GM12874 (cell line): ENCODE measurements at regions not wholly inside any gene's neighbourhood (a gene's known extent, or its start where the extent isn't known, plus 50 kb on each side); places are given as distances from the start of the nearest gene placed in this dataset.

Experiments used
- CTCF ChIP-seq: IDR thresholded peaks from 2 replicates; pipeline ENCODE4 v1.5.1; 2011; ENCODE audit warnings: low read depth, mild to moderate bottlenecking, control low read depth, low read length, moderate library complexity; ENCODE audit not compliant: insufficient read depth

GRCh38 chr2:144654523-144654922, 134.6 kb upstream of the ZEB2 start:
- TF ChIP-seq CTCF: no peak

GRCh38 chr2:144650907-144651306, 131.0 kb upstream of the ZEB2 start:
- TF ChIP-seq CTCF: no peak

GRCh38 chr2:144648837-144649465, 129.0 kb upstream of the ZEB2 start:
- no peak for TF ChIP-seq CTCF

- no peak for TF ChIP-seq CTCF
Observed at GRCh38 chr2:144645083-144645778, 125.3 kb upstream of the ZEB2 start.

- no peak for TF ChIP-seq CTCF
Observed at GRCh38 chr2:144644549-144644948, 124.6 kb upstream of the ZEB2 start.

GRCh38 chr2:144643537-144644336, 123.8 kb upstream of the ZEB2 start:
- no peak for TF ChIP-seq CTCF

GRCh38 chr2:144642856-144643255, 122.9 kb upstream of the ZEB2 start:
- TF ChIP-seq CTCF: no peak
